Right ventricle myocardium inferior (tissue), 1 donor: ENCODE measurements at regions not wholly inside any gene's neighbourhood (a gene's known extent, or its start where the extent isn't known, plus 50 kb on each side); places are given as distances from the start of the nearest gene placed in this dataset.
"Not testable (repeated sequence)": the region's sequence is repeated elsewhere in the genome, so short reads cannot be mapped to it uniquely, and the experiment has no call there.

Experiments
- ATAC-seq: fragments of 200-7000 bp; cut with Tn5 transposase; one replicate; pipeline ENCODE4 v1.9.1; 2020; ENCODE audit warnings: mild to moderate bottlenecking, moderate library complexity
- DNase-seq: peaks from one replicate; pipeline ENCODE4 v3.0.0; 2021; ENCODE audit errors: missing footprints
- intact Hi-C: fragments of 100-400 bp; cut with DNase I; formaldehyde crosslinking; loops from one replicate; pipeline ENCODE4 v1.11.0; 2022
- donor health status: DM: no; HTN: yes; CAD: no; lungs with severe emphysema.

DNA sequence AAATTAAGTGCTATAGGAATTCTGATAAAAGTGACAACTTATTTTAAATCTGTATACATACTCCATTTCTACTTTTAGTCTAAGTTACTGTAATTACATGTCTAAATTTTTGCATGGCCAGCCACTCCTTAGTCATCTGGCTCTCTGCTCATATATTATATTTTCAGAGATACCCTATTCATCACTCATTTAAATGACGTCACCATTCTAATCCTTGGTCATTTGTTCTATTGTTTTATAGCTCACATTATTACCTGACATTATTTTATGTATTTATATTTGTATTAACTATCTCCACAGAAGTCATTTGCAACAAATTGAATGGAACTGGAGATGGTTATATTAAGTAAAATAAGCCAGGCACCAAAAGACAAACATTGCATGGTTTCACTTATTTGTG lies 179.6 kb upstream of the CXorf51A start:
- intact Hi-C loops: no loop called here
- DNase-seq (no peak), ATAC-seq (no peak)

- ATAC-seq (no peak), DNase-seq (no peak)
- intact Hi-C loops: no loop called here
These were observed 158.7 kb upstream of the CXorf51A start for GRCh38 chrX:146973283-146973682.

DNA sequence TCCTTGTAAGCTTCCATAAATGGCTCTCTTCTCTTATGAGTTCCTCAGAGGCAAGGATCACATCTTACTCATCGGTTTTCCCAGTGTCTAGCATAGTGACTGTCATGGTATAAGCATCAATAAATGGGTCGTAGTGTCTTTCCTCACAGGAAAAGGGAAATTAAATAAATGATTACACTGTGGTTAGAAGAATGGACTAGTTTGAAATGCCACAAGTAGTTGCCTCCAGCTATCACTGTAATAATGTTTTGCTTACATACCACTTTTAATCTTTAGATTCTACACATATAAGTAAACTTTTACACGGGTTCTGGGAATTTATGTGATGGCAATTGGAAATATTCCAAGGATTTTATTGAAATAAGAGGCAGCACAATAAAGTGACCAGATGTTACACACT lies 152.8 kb upstream of the CXorf51A start:
- intact Hi-C loops: no loop called here

DNA sequence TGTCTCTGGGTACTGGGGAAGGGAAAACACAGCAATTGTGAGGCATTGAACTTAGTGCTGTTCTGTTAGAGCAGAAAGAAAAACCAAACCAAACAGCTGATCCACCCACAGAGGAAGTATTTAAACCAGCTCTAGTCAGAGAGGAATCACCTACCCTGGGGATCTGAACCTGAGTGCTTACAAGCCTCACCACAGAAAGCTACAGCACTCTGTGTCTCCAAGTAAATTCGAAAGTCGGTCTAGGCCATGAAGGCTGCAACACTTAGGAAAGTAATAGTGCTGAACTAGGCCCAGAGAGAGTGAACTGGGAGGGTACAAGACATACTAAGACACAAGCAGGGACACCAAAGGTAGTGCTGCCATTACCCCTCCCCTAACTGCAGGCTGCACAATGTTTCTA lies 142.2 kb upstream of the CXorf51A start:
- ATAC-seq (no peak), DNase-seq (no peak)
- intact Hi-C loops: no loop called here

More for the DNA sequence above, 152.8 kb upstream of the CXorf51A start:
- DNase-seq (no peak), ATAC-seq (no peak)

- ATAC-seq (no peak), DNase-seq (no peak)
- intact Hi-C loops: no loop called here
These were observed 119.7 kb upstream of the CXorf51A start for GRCh38 chrX:146934256-146934655.

DNA sequence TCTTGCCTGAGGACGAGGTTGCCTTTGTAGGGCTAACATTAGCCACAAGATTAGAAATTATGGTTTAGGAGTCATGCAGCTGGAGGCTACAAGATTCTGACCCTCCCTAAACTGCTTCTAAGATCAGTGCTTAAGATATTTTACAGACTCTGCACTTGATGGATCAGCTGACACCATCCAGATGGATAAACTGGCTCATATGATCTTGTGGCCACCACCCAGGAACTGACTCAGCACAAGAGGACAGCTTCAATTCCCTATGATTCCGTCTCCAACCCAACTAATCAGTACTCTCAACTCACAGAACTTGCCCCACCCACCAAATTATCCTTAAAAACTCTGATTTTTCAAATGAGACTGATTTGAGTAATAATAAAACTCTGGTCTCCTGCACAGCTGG lies 118.5 kb upstream of the CXorf51A start:
- ATAC-seq, DNase-seq, intact Hi-C loops: not testable (repeated sequence)

DNA sequence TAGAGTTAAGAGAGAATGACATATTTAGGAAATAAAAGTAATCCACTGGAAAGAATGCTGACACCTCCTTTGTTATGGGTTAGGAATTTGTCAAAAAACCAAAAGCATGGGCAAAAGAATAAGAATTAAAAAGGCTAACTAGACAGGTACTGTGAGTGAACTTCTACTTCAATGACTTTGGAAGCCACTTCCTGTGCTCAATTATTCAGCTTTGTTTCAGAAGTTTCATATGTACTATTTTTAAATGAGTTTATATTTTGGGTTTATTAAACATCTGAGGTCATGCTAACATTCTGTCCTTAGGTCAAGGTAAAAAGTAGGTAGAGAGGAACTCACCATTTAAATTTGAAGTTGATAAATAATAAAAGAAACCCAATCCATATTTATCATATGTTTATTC lies 106.7 kb upstream of the CXorf51A start:
- intact Hi-C loops: no loop called here
- ATAC-seq (no peak), DNase-seq (no peak)

GRCh38 chrX:146907391-146908240 lies 93.1 kb upstream of the CXorf51A start:
- intact Hi-C loops: no loop called here
- no peak for ATAC-seq
- DNase-seq: peak; percentile 18

DNA sequence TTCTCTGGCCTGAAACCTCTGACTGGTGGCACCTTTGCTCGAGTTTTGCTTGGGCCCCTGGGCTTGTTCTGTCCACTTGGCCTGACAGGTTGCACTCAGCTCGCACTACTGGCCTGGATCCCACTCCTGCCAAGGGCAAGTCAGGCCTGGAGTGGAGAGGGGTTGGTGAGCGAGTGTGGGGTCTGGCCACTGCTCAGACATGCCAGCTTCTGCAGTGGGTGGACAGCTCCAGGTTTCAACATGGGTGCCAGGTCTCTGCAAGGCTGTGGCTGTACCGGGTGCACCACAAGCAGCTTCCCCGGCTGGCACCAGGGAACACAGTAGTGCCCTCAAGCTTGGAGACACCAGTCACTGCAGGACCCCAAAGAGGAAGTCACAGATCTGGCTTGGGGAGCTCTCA lies 91.6 kb upstream of the CXorf51A start:
- ATAC-seq (no peak), DNase-seq (no peak)
- intact Hi-C loops: no loop called here

DNA sequence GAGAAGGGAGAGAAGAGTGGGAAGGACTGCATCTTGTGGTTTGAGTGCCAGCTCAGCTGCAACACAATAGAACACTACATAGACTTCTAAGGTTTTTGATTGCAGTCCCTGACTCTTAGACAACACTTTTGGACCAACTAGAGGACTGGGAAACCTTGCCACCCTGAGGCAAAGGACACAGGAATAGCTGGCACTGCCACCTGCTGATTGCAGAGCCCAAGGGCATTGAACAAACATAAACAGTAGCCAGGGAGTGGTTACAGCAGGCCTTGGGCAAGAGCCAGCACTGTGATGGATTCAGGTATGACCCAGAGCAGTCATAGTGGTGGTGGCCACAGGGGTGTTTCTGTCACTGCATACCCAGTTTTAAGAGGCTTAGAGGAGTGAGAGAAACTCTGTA lies 72.5 kb upstream of the CXorf51A start:
- intact Hi-C loops: no loop called here
- ATAC-seq (no peak), DNase-seq (no peak)

DNA sequence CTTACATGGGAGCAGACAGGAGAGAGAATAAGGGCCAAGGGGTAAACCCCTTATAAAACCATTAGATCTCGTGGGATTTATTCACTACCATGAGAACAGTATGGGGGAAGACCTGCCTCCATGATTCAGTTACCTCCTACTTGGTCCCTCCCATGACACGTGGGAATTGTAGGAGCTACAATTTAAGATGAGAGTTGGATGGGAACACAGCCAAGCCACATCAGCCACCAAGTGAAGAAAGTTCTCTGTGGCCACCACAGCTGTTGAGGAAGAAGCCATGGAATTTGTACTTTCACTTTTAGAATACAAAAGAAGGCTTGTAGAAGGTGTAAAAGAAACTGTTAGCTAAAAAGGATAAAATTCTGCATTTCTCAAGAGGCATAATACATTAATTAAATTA lies 67.0 kb upstream of the CXorf51A start:
- no peak for DNase-seq
- ATAC-seq: no peak
- intact Hi-C loops: no loop called here

- intact Hi-C loops, DNase-seq, ATAC-seq: not testable (repeated sequence)
These were observed 52.3 kb upstream of the CXorf51A start for GRCh38 chrX:146866846-146867245.

- ATAC-seq, intact Hi-C loops: not testable (repeated sequence)
- DNase-seq: peak; percentile 53
These were observed 51.2 kb upstream of the CXorf51A start for GRCh38 chrX:146865734-146866133.
